ENCODE measurements at regions not wholly inside any gene's neighbourhood (a gene's known extent, or its start where the extent isn't known, plus 50 kb on each side); places are given as distances from the start of the nearest gene placed in this dataset.

DNA sequence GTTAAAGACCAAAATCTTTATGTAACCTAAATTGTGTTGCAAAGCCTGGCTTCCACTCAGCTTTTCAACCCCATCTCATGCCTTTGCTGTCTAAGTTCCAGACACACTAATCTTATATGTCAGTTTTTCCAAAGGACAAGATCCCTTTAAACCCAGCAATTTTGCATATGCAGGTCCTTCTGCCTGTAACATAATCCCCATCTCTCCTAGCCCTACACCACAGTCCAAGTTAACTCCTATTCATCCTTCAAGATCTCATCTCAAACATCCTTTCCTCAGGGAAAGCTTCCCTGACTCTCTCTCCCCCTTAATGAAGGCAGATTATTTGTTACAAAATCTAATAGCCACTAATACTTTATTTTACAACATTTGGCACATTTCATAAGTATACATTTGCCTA is 366.3 kb downstream of the PLPP3 start:
- TF ChIP-seq, protein P1, sequence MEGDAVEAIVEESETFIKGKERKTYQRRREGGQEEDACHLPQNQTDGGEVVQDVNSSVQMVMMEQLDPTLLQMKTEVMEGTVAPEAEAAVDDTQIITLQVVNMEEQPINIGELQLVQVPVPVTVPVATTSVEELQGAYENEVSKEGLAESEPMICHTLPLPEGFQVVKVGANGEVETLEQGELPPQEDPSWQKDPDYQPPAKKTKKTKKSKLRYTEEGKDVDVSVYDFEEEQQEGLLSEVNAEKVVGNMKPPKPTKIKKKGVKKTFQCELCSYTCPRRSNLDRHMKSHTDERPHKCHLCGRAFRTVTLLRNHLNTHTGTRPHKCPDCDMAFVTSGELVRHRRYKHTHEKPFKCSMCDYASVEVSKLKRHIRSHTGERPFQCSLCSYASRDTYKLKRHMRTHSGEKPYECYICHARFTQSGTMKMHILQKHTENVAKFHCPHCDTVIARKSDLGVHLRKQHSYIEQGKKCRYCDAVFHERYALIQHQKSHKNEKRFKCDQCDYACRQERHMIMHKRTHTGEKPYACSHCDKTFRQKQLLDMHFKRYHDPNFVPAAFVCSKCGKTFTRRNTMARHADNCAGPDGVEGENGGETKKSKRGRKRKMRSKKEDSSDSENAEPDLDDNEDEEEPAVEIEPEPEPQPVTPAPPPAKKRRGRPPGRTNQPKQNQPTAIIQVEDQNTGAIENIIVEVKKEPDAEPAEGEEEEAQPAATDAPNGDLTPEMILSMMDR (IDR thresholded peaks at IDR 0.05), result no peak
- no peak for TF ChIP-seq EP300 (IDR thresholded peaks at IDR 0.05)
- TF ChIP-seq POLR2A (IDR thresholded peaks at IDR 0.05), result no peak

All from tibial nerve (tissue), 4 donors.